ENCODE measurements at regions not wholly inside any gene's neighbourhood (a gene's known extent, or its start where the extent isn't known, plus 50 kb on each side); places are given as distances from the start of the nearest gene placed in this dataset.

DNA sequence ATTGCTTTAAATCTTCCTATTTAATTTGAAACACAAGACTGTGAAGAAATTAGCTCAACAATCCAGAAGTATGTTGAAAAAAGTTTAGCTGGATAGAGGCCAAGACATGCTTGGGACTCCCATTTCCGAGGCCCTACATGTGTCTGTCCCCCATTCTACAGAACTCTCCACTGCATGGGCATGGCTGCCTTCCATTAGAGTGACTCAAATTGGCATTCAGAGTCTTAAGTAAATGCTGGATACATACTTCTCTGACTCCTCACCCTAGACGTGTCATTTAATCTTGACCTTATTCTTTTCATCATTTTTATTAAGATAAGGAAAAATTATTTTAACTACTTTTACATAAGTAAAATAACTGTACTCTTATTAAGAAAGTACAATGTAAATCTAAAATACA is 530.4 kb upstream of the CDH9 start:
- H3K4me1 ChIP-seq (replicated peaks in 1 of 4; ENCODE audit: control insufficient read depth in 3 of 4, insufficient read depth in 4 of 4, low read length in 3 of 4): no peaks in the 10 kb centered on the region
- POLR2A ChIA-PET (ENCODE audit: partially characterized antibody): no interaction called here
- H2BK5ac ChIP-seq (ENCODE audit: low read depth, low read length): no peak overlapping the region
- TF ChIP-seq TEAD4 (IDR thresholded peaks at IDR 0.05; ENCODE audit: low read depth, low read length) (no peak), CBX5 (IDR thresholded peaks at IDR 0.05; ENCODE audit: low read depth, low read length) (no peak), KDM5A (IDR thresholded peaks at IDR 0.05; ENCODE audit: low read length) (no peak), SIRT6 (IDR thresholded peaks at IDR 0.05; ENCODE audit: low read length) (no peak), CHD2 (IDR thresholded peaks at IDR 0.05; ENCODE audit: low read length) (no peak), RFX5 (IDR thresholded peaks at IDR 0.05; ENCODE audit: borderline replicate concordance, low read depth, low read length) (no peak)
- no peak overlapping the region for H3K4me3 ChIP-seq (ENCODE audit: extremely low read depth in 1 of 4, insufficient read depth in 2 of 4, low read depth in 3 of 4, low read length in 4 of 4)
- no peaks in the 10 kb centered on the region for H4K20me1 ChIP-seq (replicated peaks in 1 of 2; ENCODE audit: control insufficient read depth in 1 of 2, insufficient read depth in 2 of 2, low read length in 2 of 2)
- no peak overlapping the region for H3K4ac ChIP-seq (replicated peaks; ENCODE audit: insufficient read length, low read depth, low read length)
- WGBS, 2 experiments (ENCODE audit: extremely low coverage in 1 of 2, insufficient coverage in 1 of 2, insufficient read length in 1 of 2, insufficient replicate concordance in 2 of 2, low coverage in 1 of 2, low lambda C conversion rate in 2 of 2, missing lambda C conversion rate in 1 of 2): 90% methylated on average over 2 of the region's 2 CpGs; no CpG with 5 or more reads in 1 of the 2 experiments
- no peak for FAIRE-seq
- H4K8ac ChIP-seq (ENCODE audit: extremely low read depth, insufficient read depth, low read length): no peak overlapping the region
- no peak overlapping the region for H3K18ac ChIP-seq (ENCODE audit: extremely low read depth, low read length)
- no peaks in the 10 kb centered on the region for H3K23me2 ChIP-seq (ENCODE audit: low read depth, low read length)
- no peak overlapping the region for H4K5ac ChIP-seq (ENCODE audit: insufficient read length, low read depth, low read length)
- H2BK15ac ChIP-seq (ENCODE audit: low read length): no peak overlapping the region
- H3K14ac ChIP-seq (ENCODE audit: insufficient read length): no peak overlapping the region
- no peak overlapping the region for H3K23ac ChIP-seq (ENCODE audit: insufficient read length)
- H2AK5ac ChIP-seq (ENCODE audit: low read depth, low read length): no peak overlapping the region
- no peaks in the 10 kb centered on the region for H3K27me3 ChIP-seq (replicated peaks in 1 of 4; ENCODE audit: control insufficient read depth in 3 of 4, extremely low read depth in 1 of 4, insufficient read depth in 3 of 4, low read length in 3 of 4)
- CTCF ChIA-PET (ENCODE audit: partially characterized antibody): interaction anchor here (0.6 kb wide), 3 partner anchors 11 to 564 kb away, joined by 4 to 5 read pairs (median 5); no protein-coding TSS in a partner anchor
- no peak overlapping the region for H3K9ac ChIP-seq (replicated peaks in 1 of 4; ENCODE audit: extremely low read depth in 1 of 4, low read depth in 3 of 4, low read length in 3 of 4)
- no peak overlapping the region for H2AFZ ChIP-seq (ENCODE audit: low read length)
- H3K79me2 ChIP-seq (ENCODE audit: control insufficient read depth in 1 of 2, insufficient read depth in 2 of 2, low read length in 2 of 2): no peaks in the 10 kb centered on the region
- no peak overlapping the region for H4K91ac ChIP-seq (replicated peaks; ENCODE audit: insufficient read length, low read length)
- H2BK20ac ChIP-seq (ENCODE audit: low read length): no peak overlapping the region
- no peak for DNase-seq (ENCODE audit: low read depth in 1 of 2, low spot score in 2 of 2)
- no peaks in the 10 kb centered on the region for H3K9me3 ChIP-seq (ENCODE audit: insufficient read depth in 2 of 2, low read depth in 1 of 2, low read length in 1 of 2)
- H2BK120ac ChIP-seq (replicated peaks; ENCODE audit: low read depth, low read length): no peak overlapping the region
- no peaks in the 10 kb centered on the region for H3K36me3 ChIP-seq (ENCODE audit: control insufficient read depth in 2 of 4, insufficient read depth in 4 of 4, low read length in 3 of 4)
- H3K56ac ChIP-seq (replicated peaks; ENCODE audit: insufficient read length, low read depth, low read length): no peak overlapping the region
- no peak overlapping the region for H3K27ac ChIP-seq (ENCODE audit: low read depth, low read length)
- no peak overlapping the region for H3K4me2 ChIP-seq (ENCODE audit: insufficient read depth in 1 of 2, low read depth in 2 of 2, low read length in 2 of 2)
- no peak overlapping the region for H2BK12ac ChIP-seq (ENCODE audit: low read depth, low read length)
- no peaks in the 10 kb centered on the region for H3K79me1 ChIP-seq (ENCODE audit: low read depth, low read length)

Measured in H1 (cell line).